ENCODE measurements at regions not wholly inside any gene's neighbourhood (a gene's known extent, or its start where the extent isn't known, plus 50 kb on each side); places are given as distances from the start of the nearest gene placed in this dataset.

DNA sequence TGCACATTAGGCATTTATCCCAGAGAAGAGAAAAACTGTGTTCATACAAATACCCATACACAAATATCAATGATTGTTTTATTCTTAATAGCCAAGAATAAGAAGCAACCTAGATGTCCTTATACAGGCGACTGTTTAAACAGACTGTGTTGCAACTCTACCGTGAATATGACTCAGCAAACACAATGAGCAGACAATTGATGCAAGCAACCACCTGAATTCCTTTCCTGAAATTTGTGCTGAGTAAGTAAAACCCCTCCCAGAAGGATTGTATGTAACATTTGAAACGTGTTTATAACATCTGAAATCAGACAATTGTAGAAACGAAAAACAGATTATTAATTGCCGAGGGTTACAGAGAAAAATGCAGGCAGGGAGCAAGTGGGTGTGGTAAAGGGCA, 621.9 kb upstream of the SOX11 start:
- Mint-ChIP-seq H3K27ac (no peak overlapping the region), H3K36me3 (ENCODE audit: low read depth) (no peaks in the 10 kb centered on the region), H3K9me3 (peaks cover 21% of the 10 kb centered on the region), H3K4me1 (no peaks in the 10 kb centered on the region), H3K27me3 (no peaks in the 10 kb centered on the region), H3K4me3 (no peak overlapping the region)
- ATAC-seq (no peak), DNase-seq (no peak)

DNA sequence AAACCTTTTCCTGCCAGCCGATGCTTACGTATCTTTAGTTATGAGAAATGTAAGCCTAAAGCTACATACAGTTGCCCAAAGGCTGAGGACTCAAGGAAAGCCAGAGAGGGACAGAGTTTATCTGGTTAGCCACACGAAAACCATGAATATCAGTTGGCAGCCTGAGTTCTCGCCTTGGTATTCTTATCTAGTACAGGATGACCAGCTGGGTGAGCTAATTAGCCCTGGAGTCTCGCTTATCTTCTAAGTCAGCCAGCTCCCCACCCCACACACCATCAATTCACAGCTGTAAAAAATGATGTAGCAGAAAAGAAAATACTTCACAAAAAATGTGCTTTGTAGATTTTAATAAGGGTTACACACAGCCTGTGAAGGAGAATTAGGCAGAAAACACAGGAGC, 617.5 kb upstream of the SOX11 start:
- no peaks in the 10 kb centered on the region for H3K36me3 Mint-ChIP-seq (ENCODE audit: low read depth)
- H3K4me1 Mint-ChIP-seq = no peaks in the 10 kb centered on the region
- no peak for DNase-seq
- ATAC-seq = no peak
- no peak overlapping the region for H3K27ac Mint-ChIP-seq
- H3K9me3 Mint-ChIP-seq = peaks cover 17% of the 10 kb centered on the region
- H3K27me3 Mint-ChIP-seq = no peaks in the 10 kb centered on the region
- H3K4me3 Mint-ChIP-seq = no peak overlapping the region

DNA sequence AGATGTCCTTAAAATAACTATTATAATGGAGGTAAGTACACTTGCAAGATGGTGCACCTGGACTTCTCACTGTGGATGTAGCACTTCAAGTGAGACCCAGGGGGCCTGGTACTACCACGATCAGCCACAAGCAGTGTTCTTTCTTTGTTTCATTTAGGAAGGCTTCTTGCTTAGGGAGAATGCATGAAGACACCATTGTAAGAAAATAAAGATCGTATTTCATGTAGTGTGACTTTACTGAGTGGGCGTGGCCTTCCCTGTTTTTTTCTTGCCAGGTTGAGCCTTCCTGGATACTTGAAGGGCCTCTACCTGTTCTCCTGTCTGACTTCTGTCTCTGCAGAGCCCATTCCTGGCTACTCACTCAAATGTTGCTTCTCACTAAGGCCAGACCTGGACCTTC, 615.6 kb upstream of the SOX11 start:
- no peak overlapping the region for H3K4me3 Mint-ChIP-seq
- H3K9me3 Mint-ChIP-seq = peaks cover 20% of the 10 kb centered on the region
- H3K4me1 Mint-ChIP-seq = no peaks in the 10 kb centered on the region
- DNase-seq (no peak), ATAC-seq (no peak)
- H3K27me3 Mint-ChIP-seq = no peaks in the 10 kb centered on the region
- H3K27ac Mint-ChIP-seq = no peak overlapping the region
- no peaks in the 10 kb centered on the region for H3K36me3 Mint-ChIP-seq (ENCODE audit: low read depth)

DNA sequence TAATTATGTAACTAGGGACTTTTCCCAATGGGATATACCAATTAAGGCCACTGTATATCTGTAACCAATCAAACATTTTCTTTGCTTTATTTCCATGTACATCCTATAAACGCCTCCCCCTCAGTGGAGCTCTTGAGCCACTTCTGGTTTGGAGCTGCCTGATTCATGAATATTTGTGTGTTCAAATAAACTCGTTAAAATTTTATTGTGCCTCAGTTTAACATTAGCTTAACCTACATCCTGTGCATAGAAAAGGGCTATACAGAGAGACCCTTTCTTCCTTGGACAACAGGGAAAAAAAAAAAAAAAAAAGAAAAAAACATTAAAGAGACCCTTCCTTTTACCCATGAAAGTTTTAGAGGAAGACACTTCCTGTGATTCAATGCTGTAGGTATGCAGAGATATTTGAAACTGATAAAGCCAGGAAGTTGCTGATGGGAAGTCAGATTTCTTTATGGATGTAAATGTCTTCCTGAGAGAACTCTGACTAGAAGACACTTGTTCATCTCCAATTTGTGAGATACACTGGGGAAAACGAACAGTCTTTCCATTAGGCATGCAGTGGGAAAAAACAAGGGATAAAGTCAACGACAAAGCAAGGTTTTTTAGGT, 614.6 kb upstream of the SOX11 start:
- Mint-ChIP-seq H3K36me3 (ENCODE audit: low read depth) (no peaks in the 10 kb centered on the region), H3K27ac (no peak overlapping the region), H3K9me3 (peaks cover 15% of the 10 kb centered on the region), H3K4me3 (no peak overlapping the region), H3K4me1 (no peaks in the 10 kb centered on the region), H3K27me3 (no peaks in the 10 kb centered on the region)
- no peak for ATAC-seq
- DNase-seq = no peak

DNA sequence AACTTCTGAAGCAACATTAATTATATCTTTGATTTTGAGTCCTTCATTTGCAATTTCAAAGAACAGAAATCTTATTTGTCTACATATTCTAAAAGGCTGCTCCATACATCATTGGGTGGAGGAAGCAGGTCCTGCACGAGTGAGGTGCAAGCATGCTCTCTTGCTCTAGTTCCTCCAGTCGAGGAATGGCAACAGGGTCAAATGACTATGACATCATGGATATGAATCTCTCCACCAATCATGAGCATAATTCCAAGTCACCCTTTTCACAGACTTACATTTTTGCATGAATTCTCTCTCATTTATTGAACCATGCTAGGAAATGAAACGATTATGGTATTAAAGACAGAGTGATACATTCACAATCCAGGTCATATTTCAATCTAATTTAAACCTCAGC, 608.8 kb upstream of the SOX11 start:
- H3K36me3 Mint-ChIP-seq (ENCODE audit: low read depth) = no peaks in the 10 kb centered on the region
- H3K27ac Mint-ChIP-seq = no peak overlapping the region
- H3K9me3 Mint-ChIP-seq = peaks cover 15% of the 10 kb centered on the region
- H3K4me1 Mint-ChIP-seq = no peaks in the 10 kb centered on the region
- H3K27me3 Mint-ChIP-seq = no peaks in the 10 kb centered on the region
- DNase-seq (no peak), ATAC-seq (no peak)
- no peak overlapping the region for H3K4me3 Mint-ChIP-seq

DNA sequence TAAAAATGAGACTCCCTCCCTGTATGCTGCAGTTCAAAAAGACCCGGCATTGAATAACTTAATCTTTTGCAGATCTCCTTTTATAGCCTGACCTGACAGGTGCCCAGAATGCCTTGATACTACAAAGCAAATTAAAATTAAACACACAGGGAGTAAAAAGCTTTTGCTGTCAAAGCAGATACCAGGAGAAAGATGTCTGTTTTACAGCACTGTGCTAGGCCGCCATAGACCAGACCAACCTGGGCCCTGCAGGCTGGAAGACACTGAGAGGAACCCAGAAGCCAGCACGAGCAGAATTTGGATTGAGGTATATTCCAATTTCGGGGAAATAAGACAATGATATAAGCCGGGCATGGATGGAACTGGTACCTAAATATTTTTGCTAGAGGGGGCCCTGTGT, 602.8 kb upstream of the SOX11 start:
- Mint-ChIP-seq H3K4me3 (no peak overlapping the region), H3K27me3 (no peaks in the 10 kb centered on the region), H3K27ac (no peak overlapping the region), H3K4me1 (no peaks in the 10 kb centered on the region), H3K36me3 (ENCODE audit: low read depth) (no peaks in the 10 kb centered on the region), H3K9me3 (no peaks in the 10 kb centered on the region)
- no peak for DNase-seq
- ATAC-seq = no peak

DNA sequence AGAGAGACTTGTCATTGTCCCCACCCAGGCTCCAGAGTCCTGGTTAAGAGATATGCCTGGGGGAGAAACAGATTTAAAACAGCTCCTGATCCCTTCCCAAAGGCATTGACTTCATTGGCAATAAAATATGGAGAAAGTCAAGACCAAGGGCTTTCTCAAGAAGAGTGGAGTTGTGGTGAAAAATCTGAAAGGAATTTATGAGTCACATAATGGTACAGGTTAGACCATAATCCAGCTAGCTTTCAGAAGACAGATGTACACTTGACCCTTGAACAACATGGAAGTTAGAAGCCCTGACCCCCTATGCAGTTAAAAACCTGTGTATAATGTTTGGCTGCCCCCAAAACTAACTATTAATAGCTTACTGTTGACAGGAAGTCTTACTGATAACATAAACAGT, 599.1 kb upstream of the SOX11 start:
- Mint-ChIP-seq H3K4me3 (no peak overlapping the region), H3K36me3 (ENCODE audit: low read depth) (no peaks in the 10 kb centered on the region), H3K9me3 (peaks cover 14% of the 10 kb centered on the region), H3K27ac (no peak overlapping the region), H3K27me3 (no peaks in the 10 kb centered on the region), H3K4me1 (no peaks in the 10 kb centered on the region)
- ATAC-seq (no peak), DNase-seq (no peak)

DNA sequence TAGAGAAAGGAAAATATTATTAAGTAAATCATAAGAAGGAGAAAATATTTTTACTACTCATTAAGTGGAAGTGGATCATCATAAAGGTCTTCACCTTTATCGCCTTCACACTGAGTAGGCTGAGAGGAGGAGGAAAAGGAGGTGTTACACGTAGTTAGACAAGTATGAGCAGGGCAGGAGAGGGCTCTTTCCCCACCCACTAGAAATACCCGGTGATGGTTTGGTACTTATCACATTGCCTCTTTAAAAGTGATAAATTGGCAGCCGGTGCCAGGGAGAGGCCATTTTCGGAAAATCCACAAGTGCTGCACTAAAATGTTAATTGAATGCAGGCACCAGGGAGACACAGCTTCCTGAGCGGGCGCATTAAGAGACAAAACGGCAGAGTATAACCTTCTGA, 598.7 kb upstream of the SOX11 start:
- peaks cover 16% of the 10 kb centered on the region for H3K9me3 Mint-ChIP-seq
- no peak for ATAC-seq
- H3K4me1 Mint-ChIP-seq = no peaks in the 10 kb centered on the region
- no peaks in the 10 kb centered on the region for H3K36me3 Mint-ChIP-seq (ENCODE audit: low read depth)
- no peak for DNase-seq
- no peak overlapping the region for H3K4me3 Mint-ChIP-seq
- no peaks in the 10 kb centered on the region for H3K27me3 Mint-ChIP-seq
- no peak overlapping the region for H3K27ac Mint-ChIP-seq

DNA sequence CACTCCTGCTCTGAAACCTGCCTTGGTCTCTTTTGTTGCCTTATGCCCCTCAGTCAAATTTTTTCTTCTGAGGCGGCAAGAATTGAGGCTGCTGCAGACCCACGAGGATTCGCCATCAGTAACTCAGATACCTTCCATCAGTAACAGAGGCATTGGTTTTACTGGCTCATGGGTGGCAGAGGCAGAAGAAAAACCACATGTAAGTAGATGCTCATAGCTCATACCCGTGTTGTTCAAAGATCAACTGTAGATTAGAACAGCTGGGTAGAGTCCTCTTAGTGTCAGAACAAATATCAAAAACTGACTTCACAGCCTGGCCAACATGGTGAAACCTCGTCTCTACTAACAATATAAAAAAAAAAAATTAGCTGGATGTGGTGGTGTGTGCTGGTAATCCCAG, 598.0 kb upstream of the SOX11 start:
- no peak for DNase-seq
- Mint-ChIP-seq H3K9me3 (peaks cover 20% of the 10 kb centered on the region), H3K36me3 (ENCODE audit: low read depth) (no peaks in the 10 kb centered on the region), H3K4me1 (no peaks in the 10 kb centered on the region), H3K27ac (no peak overlapping the region), H3K4me3 (no peak overlapping the region), H3K27me3 (no peaks in the 10 kb centered on the region)
- ATAC-seq = no peak

DNA sequence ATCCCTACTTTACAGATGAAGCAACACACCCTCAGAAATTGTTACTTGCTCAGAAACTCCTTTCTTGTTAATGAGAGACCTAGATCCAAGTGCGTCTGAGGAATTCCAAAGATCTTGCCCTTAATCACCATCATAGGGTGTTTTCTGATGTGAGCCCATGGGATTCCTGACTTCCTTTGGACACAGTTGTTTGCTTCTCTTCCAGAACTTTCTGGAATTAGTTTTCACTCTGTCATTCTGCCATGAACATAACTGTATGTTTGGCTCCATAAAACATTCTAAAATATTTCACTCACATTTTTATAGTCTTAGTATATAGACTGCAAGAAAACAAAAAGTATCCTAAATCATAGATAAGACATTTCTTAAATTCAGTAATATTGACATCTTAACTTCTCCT, 593.9 kb upstream of the SOX11 start:
- ATAC-seq (no peak), DNase-seq (no peak)
- H3K9me3 Mint-ChIP-seq = peaks cover 31% of the 10 kb centered on the region
- H3K27ac Mint-ChIP-seq = no peak overlapping the region
- H3K27me3 Mint-ChIP-seq = no peaks in the 10 kb centered on the region
- no peaks in the 10 kb centered on the region for H3K4me1 Mint-ChIP-seq
- H3K36me3 Mint-ChIP-seq (ENCODE audit: low read depth) = no peaks in the 10 kb centered on the region
- no peak overlapping the region for H3K4me3 Mint-ChIP-seq

DNA sequence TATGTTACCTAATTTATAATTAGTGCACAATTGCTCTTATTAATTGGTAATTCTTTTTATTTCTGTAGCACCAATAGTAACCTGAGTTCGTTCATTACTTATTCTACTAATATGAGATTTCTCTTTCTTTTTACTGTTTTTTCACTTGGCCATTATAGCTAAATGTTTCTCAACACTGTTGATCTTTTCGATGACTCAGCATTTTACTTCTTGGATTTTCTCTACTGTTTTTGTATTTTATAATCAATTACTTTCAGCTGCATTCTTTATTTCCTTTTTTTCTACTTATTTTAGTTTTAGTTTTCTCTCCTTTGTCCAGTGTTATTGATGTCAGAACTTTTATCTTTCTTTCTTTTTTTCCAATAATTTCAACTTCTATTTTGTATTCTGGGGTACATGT, 589.4 kb upstream of the SOX11 start:
- H3K4me3 Mint-ChIP-seq = no peak overlapping the region
- H3K9me3 Mint-ChIP-seq = peaks cover 27% of the 10 kb centered on the region
- ATAC-seq = no peak

DNA sequence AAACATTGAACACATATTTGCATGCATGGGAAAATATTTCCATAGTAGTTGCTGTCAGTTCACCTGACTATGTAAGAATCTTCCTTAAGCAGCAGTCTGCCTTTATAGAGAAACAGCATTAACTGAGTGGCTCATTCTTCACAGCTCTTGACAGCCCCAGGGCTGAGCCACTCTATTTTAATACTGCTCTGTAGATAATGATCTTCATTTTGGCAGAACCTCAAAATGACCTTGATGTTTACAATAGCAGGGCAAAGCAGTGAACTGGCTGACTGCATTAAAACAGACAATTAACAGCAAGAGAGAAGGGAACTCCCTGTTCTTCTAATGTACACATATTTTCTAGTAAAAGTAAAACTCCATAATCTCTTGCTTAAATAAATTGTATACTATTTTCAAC, 580.6 kb upstream of the SOX11 start:
- H3K4me1 Mint-ChIP-seq = no peaks in the 10 kb centered on the region
- no peaks in the 10 kb centered on the region for H3K36me3 Mint-ChIP-seq (ENCODE audit: low read depth)
- DNase-seq (no peak), ATAC-seq (no peak)
- H3K27ac Mint-ChIP-seq = no peak overlapping the region
- H3K9me3 Mint-ChIP-seq = peaks cover 25% of the 10 kb centered on the region
- H3K27me3 Mint-ChIP-seq = no peaks in the 10 kb centered on the region
- no peak overlapping the region for H3K4me3 Mint-ChIP-seq

More for the DNA sequence above, 589.4 kb upstream of the SOX11 start:
- DNase-seq = no peak
- H3K36me3 Mint-ChIP-seq (ENCODE audit: low read depth) = no peaks in the 10 kb centered on the region
- H3K27ac Mint-ChIP-seq = no peak overlapping the region
- no peaks in the 10 kb centered on the region for H3K27me3 Mint-ChIP-seq
- H3K4me1 Mint-ChIP-seq = no peaks in the 10 kb centered on the region

DNA sequence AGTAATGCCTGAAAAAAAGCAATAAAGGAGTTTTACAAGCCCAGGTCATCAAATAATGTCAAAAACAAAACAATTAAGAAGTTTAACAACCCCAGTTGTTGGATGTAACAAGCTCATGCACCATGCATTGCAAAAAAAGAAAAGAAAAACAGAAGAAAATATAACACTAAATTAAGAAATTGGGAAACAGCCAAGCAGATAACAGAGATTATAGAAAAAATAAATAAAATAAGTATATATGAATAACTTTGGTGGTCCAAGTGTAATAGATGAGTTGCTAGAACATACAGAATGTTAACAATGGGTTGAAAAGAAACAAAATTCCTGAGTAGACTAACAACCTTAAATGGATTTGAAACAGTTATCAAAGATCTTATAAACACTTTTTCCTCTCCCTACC, 573.1 kb upstream of the SOX11 start:
- ATAC-seq = no peak
- DNase-seq = no peak
- H3K36me3 Mint-ChIP-seq (ENCODE audit: low read depth) = no peaks in the 10 kb centered on the region
- no peaks in the 10 kb centered on the region for H3K4me1 Mint-ChIP-seq
- H3K27me3 Mint-ChIP-seq = no peaks in the 10 kb centered on the region
- H3K27ac Mint-ChIP-seq = no peak overlapping the region
- peaks cover 14% of the 10 kb centered on the region for H3K9me3 Mint-ChIP-seq
- no peak overlapping the region for H3K4me3 Mint-ChIP-seq

DNA sequence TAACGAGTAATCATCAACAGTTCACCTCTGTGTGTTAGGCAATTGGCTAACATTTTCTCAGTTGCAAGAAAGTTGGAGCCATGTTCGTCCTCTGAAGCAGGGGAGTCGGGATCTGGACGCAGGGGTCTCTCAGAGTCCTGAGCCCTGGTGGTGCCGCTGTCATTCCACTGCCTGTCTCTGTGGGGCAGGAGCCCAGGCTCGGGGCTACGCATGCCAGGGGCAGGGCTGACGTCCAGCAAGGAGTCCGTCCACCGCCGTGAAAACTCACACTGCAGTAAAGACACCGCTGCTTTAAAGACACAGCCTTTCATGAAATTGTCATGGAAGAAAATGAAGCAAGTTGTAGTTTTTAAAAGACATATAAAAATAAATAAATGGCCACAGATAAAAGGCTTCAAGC, 571.1 kb upstream of the SOX11 start:
- DNase-seq = no peak
- H3K36me3 Mint-ChIP-seq (ENCODE audit: low read depth) = no peaks in the 10 kb centered on the region
- ATAC-seq = no peak
- H3K27me3 Mint-ChIP-seq = no peaks in the 10 kb centered on the region
- H3K4me3 Mint-ChIP-seq = no peak overlapping the region
- H3K4me1 Mint-ChIP-seq = no peaks in the 10 kb centered on the region
- no peak overlapping the region for H3K27ac Mint-ChIP-seq
- peaks cover 14% of the 10 kb centered on the region for H3K9me3 Mint-ChIP-seq

DNA sequence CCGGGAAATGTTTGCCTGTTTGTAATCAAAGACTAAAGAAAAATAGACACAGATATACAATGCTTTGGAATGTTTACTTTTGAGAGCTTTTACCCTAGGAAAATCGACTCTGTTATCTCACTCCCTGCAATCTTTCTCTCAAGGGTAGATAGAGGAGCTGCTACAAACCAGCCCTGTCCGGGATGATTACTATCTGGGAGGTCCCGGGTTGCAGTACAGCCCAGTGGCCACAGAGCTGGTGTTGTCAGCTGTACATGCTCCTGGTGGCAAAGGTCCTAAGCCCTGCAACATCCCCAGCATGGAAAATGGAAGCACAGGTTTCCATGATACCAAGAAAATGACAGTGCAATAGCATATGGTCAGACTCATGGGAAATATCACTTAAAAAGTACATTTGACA, 570.5 kb upstream of the SOX11 start:
- DNase-seq = no peak
- H3K36me3 Mint-ChIP-seq (ENCODE audit: low read depth) = no peaks in the 10 kb centered on the region
- no peak for ATAC-seq

DNA sequence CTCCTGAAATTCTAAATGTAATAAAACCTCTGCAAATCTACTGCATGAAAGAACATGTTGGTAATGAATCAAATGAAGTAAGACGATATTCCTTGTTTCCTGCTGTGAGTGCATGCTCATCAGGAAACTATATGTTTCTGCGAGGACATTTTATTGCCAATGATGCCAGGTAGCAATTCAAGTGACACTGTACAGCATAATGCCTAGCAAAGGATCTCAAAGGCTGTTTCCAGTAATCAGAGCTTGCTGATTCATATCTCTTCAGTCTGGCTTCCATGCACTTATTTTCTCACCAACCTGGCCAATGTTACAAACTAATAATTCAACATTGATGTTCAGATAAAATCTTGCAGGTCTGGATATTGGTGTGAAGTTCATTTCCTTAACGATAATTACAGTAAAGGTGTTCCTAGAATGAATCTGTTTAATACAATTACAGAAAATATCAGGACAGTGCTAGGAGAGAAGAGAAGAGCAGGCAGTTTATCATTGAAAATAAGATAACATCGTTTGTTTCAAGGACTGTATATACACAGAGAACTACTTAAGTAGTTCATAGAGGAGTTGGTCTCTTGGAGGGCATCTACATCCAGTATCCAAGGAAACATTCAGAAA, 568.5 kb upstream of the SOX11 start:
- H3K36me3 Mint-ChIP-seq (ENCODE audit: low read depth) = no peaks in the 10 kb centered on the region
- H3K27ac Mint-ChIP-seq = no peak overlapping the region
- DNase-seq (no peak), ATAC-seq (no peak)
- no peak overlapping the region for H3K4me3 Mint-ChIP-seq
- no peaks in the 10 kb centered on the region for H3K4me1 Mint-ChIP-seq
- H3K9me3 Mint-ChIP-seq = peaks cover 4% of the 10 kb centered on the region
- H3K27me3 Mint-ChIP-seq = no peaks in the 10 kb centered on the region

More for the DNA sequence above, 570.5 kb upstream of the SOX11 start:
- H3K27me3 Mint-ChIP-seq = no peaks in the 10 kb centered on the region
- H3K27ac Mint-ChIP-seq = no peak overlapping the region
- no peak overlapping the region for H3K4me3 Mint-ChIP-seq
- no peaks in the 10 kb centered on the region for H3K4me1 Mint-ChIP-seq
- H3K9me3 Mint-ChIP-seq = peaks cover 9% of the 10 kb centered on the region
